Choroid plexus epithelial cell (primary cell): ENCODE measurements at regions not wholly inside any gene's neighbourhood (a gene's known extent, or its start where the extent isn't known, plus 50 kb on each side); places are given as distances from the start of the nearest gene placed in this dataset.

ENCODE experiments used
- DNase-seq: peaks from one replicate; pipeline ENCODE4 v3.0.0-alpha.2; 2010; ENCODE audit warnings: low read depth
- H3K4me3 ChIP-seq: 2 replicates; pipeline ENCODE4 v1.5.1; 2011; ENCODE audit warnings: low read depth, mild to moderate bottlenecking, control low read depth, low read length, moderate library complexity
- TF ChIP-seq, protein P1 (sequence below): conservative IDR thresholded peaks from 2 replicates; pipeline ENCODE4 v1.5.1; 2011; ENCODE audit warnings: low read depth, mild to moderate bottlenecking, control low read depth, inconsistent platforms, low read length, moderate library complexity

DNA sequence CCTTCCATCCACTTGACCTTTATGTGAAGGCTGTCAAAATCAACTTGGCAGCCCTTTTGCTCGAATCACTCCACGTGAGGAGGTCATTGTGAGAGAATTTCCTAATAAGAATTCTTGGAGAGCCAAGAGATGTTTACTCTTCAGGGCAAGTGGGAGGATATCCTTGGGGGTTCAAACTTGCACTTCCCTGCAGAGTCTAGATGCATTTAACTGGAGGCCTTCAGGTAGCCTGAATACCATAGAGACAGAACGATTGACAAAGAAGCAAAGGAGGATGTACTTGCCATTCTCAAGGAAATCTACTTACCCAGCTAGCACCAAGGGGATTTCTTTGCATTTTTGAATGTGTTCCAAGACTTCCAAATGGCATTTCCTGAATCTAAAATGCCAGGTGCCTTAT, 1702.6 kb upstream of the FLRT2 start:
- TF ChIP-seq, protein P1, sequence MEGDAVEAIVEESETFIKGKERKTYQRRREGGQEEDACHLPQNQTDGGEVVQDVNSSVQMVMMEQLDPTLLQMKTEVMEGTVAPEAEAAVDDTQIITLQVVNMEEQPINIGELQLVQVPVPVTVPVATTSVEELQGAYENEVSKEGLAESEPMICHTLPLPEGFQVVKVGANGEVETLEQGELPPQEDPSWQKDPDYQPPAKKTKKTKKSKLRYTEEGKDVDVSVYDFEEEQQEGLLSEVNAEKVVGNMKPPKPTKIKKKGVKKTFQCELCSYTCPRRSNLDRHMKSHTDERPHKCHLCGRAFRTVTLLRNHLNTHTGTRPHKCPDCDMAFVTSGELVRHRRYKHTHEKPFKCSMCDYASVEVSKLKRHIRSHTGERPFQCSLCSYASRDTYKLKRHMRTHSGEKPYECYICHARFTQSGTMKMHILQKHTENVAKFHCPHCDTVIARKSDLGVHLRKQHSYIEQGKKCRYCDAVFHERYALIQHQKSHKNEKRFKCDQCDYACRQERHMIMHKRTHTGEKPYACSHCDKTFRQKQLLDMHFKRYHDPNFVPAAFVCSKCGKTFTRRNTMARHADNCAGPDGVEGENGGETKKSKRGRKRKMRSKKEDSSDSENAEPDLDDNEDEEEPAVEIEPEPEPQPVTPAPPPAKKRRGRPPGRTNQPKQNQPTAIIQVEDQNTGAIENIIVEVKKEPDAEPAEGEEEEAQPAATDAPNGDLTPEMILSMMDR: no peak
- no peak overlapping the region for H3K4me3 ChIP-seq
- DNase-seq: peak; percentile 15

DNA sequence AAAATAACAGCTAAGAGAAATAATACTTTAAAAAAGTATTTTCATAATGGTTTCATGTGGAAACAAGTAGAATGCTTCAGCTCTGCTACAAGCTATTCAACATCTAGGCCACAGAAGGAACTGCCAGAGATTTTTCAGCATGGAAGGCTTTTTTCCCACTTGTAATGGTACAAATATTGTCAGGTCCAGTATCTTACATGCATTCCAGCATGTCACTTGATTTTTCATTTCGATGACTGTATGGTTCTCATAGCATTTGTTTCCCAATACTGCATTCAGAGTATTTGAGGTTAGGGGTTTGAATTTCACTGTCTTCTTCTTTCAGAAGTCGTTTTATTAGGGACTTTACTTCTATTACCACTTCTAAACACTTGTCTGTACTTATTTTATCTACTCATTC, 1701.5 kb upstream of the FLRT2 start:
- TF ChIP-seq, protein P1: no peak
- H3K4me3 ChIP-seq: no peak overlapping the region
- peak; percentile 12 for DNase-seq

DNA sequence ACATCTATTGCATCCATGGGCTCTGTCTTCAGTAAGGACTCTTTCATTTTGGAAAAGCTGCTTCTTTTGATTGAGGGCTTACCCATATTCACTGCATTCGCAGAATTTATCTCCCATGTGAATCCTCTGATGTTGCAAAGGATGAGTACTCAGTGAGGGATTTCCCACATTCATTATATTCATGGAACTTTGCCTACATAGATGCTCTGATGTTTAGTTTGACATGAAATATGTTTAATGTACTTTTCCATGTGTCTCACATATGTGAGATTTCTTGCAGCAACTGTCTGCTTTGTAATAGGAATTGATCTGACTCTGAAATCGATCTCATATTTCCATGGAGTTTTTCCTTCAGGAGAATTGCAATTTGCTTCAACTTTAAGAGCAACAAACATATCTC, 1699.6 kb upstream of the FLRT2 start:
- no peak for DNase-seq
- TF ChIP-seq, protein P1: no peak
- no peak overlapping the region for H3K4me3 ChIP-seq

DNA sequence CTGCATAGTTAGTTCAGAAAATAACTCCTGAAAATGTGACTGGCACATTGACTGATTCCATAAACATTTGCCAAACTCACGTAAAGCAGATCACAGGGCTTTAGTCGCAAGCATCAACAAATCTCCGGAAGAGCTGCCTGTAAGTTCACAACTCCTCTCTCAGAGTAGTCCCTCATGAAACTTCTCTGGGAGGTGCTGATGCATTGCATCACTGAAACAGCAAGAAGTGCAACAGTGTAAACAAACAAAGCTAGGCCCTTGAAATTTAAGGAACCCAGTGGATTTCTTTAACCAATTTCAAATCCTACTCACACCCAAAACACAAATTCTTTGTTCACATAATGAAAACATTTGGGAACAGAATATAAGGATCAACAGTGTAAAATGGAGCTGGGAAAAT, 1691.7 kb upstream of the FLRT2 start:
- peak; percentile 65 for DNase-seq
- TF ChIP-seq, protein P1: no peak
- H3K4me3 ChIP-seq: no peak overlapping the region

DNA sequence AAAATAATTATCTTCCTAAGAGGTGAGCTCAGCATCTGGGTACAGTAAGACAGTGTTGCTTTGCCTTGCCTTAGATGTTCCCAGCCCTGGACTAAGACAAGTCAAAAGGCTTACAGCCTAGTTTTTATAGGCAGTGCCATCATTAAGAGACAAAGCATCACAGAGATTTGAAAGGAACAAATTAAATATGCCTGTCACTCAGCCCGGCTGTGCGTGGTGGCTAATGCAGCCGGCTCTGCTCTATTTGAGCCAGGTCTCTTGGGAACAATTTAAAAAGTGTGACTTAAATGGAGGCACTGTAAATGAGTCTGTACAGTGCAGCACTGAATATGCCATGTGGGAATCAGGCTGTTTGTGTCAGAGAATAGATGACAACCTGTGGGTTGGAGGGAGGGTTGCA, 1687.4 kb upstream of the FLRT2 start:
- TF ChIP-seq, protein P1: no peak
- H3K4me3 ChIP-seq: no peak overlapping the region
- no peak for DNase-seq

DNA sequence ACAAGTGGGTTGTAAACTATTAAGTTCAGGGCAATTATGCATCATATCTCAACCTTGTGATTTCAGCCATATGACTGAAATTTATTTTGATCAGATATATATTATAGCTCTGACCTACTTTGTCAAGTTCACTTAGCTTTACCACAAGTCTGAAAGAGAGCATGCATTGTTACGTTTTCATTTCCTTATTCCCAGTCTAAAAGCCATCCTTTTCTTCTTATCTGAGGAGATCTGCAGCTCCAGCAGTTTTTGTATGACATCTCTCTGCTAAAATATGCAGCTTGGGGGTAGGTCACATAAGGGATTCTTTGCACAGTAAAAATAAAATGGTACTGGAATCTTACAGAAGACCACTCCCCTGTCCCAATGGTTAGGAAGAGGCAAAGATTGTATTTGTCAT, 1682.8 kb upstream of the FLRT2 start:
- H3K4me3 ChIP-seq: no peak overlapping the region
- TF ChIP-seq, protein P1: no peak

DNA sequence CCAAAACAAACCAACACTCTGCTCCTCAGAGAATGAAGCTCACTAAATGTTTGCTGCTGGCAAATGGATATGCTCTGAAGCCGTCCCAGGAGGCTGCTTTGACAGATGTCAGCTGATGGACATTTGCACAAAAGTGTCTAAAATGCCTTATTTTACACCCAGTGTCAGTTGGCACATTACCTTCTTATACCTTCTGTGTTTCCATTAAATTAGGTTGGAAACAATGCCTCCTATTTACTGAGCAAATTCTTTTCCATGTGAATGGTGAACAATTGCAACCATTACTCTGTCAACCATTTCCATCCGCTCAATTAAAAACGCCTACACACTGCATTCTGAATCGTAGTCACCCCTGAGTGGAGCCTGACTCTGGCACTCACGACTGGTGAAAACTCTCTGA, 1679.9 kb upstream of the FLRT2 start:
- no peak overlapping the region for H3K4me3 ChIP-seq
- TF ChIP-seq, protein P1: no peak
- DNase-seq: no peak

More for the DNA sequence above, 1682.8 kb upstream of the FLRT2 start:
- DNase-seq: no peak
